ENCODE measurements at regions not wholly inside any gene's neighbourhood (a gene's known extent, or its start where the extent isn't known, plus 50 kb on each side); places are given as distances from the start of the nearest gene placed in this dataset.

GRCh38 chr5:170159947-170160346 lies 54.2 kb downstream of the FOXI1 start:
- no peak for DNase-seq
- Histone ChIP-seq H3K36me3 (ENCODE audit: control insufficient read depth, insufficient read depth, low read length) (no peaks in the 10 kb centered on the region), H3K27me3 (ENCODE audit: control insufficient read depth, insufficient read depth, low read length) (no peaks in the 10 kb centered on the region), H3K4me3 (ENCODE audit: low read length) (no peak overlapping the region), H3K9me3 (replicated peaks; ENCODE audit: control insufficient read depth, low read depth, low read length) (no peaks in the 10 kb centered on the region), H3K4me1 (ENCODE audit: control insufficient read depth, insufficient read depth, low read length) (no peaks in the 10 kb centered on the region), H3K27ac (ENCODE audit: low read length) (no peak overlapping the region)
- WGBS (ENCODE audit: insufficient coverage): 83% methylated on average over 1 of the region's 3 CpGs

GRCh38 chr5:170161069-170161468 lies 55.4 kb downstream of the FOXI1 start:
- H3K9me3 ChIP-seq (replicated peaks; ENCODE audit: control insufficient read depth, low read depth, low read length): no peaks in the 10 kb centered on the region
- no peak overlapping the region for H3K27ac ChIP-seq (ENCODE audit: low read length)
- no peaks in the 10 kb centered on the region for H3K36me3 ChIP-seq (ENCODE audit: control insufficient read depth, insufficient read depth, low read length)
- DNase-seq: peak; percentile 54
- no peaks in the 10 kb centered on the region for H3K27me3 ChIP-seq (ENCODE audit: control insufficient read depth, insufficient read depth, low read length)
- H3K4me3 ChIP-seq (ENCODE audit: low read length): no peak overlapping the region
- WGBS (ENCODE audit: insufficient coverage): 21% methylated on average over 3 of the region's 6 CpGs
- H3K4me1 ChIP-seq (ENCODE audit: control insufficient read depth, insufficient read depth, low read length): no peaks in the 10 kb centered on the region

- Histone ChIP-seq H3K27me3 (ENCODE audit: control insufficient read depth, insufficient read depth, low read length) (no peaks in the 10 kb centered on the region), H3K4me3 (ENCODE audit: low read length) (no peak overlapping the region), H3K27ac (ENCODE audit: low read length) (no peak overlapping the region), H3K4me1 (ENCODE audit: control insufficient read depth, insufficient read depth, low read length) (no peaks in the 10 kb centered on the region), H3K9me3 (replicated peaks; ENCODE audit: control insufficient read depth, low read depth, low read length) (no peaks in the 10 kb centered on the region), H3K36me3 (ENCODE audit: control insufficient read depth, insufficient read depth, low read length) (no peaks in the 10 kb centered on the region)
- 87% methylated on average over 2 of the region's 3 CpGs for WGBS (ENCODE audit: insufficient coverage)
- no peak for DNase-seq
Measured at GRCh38 chr5:170162631-170163321, 57.1 kb downstream of the FOXI1 start.

- peaks cover 3% of the 10 kb centered on the region for H3K27me3 ChIP-seq (ENCODE audit: control insufficient read depth, insufficient read depth, low read length)
- DNase-seq: no peak
- H3K27ac ChIP-seq (ENCODE audit: low read length): no peak overlapping the region
- H3K9me3 ChIP-seq (replicated peaks; ENCODE audit: control insufficient read depth, low read depth, low read length): no peaks in the 10 kb centered on the region
- 76% methylated on average over 2 of the region's 5 CpGs for WGBS (ENCODE audit: insufficient coverage)
- H3K4me1 ChIP-seq (ENCODE audit: control insufficient read depth, insufficient read depth, low read length): no peaks in the 10 kb centered on the region
- H3K4me3 ChIP-seq (ENCODE audit: low read length): no peak overlapping the region
- no peaks in the 10 kb centered on the region for H3K36me3 ChIP-seq (ENCODE audit: control insufficient read depth, insufficient read depth, low read length)
Measured at GRCh38 chr5:170164087-170164486, 58.4 kb downstream of the FOXI1 start.

- DNase-seq: no peak
- Histone ChIP-seq H3K9me3 (replicated peaks; ENCODE audit: control insufficient read depth, low read depth, low read length) (no peaks in the 10 kb centered on the region), H3K27me3 (ENCODE audit: control insufficient read depth, insufficient read depth, low read length) (peaks cover 3% of the 10 kb centered on the region), H3K36me3 (ENCODE audit: control insufficient read depth, insufficient read depth, low read length) (no peaks in the 10 kb centered on the region), H3K27ac (ENCODE audit: low read length) (no peak overlapping the region), H3K4me1 (ENCODE audit: control insufficient read depth, insufficient read depth, low read length) (no peaks in the 10 kb centered on the region), H3K4me3 (ENCODE audit: low read length) (no peak overlapping the region)
- 27% methylated on average over 2 of the region's 6 CpGs for WGBS (ENCODE audit: insufficient coverage)
Measured at GRCh38 chr5:170164921-170165320, 59.2 kb downstream of the FOXI1 start.

- no peak for DNase-seq
- WGBS (ENCODE audit: insufficient coverage): 73% methylated on average over 3 of the region's 3 CpGs
- Histone ChIP-seq H3K36me3 (ENCODE audit: control insufficient read depth, insufficient read depth, low read length) (no peaks in the 10 kb centered on the region), H3K27ac (ENCODE audit: low read length) (no peak overlapping the region), H3K9me3 (replicated peaks; ENCODE audit: control insufficient read depth, low read depth, low read length) (no peaks in the 10 kb centered on the region), H3K4me1 (ENCODE audit: control insufficient read depth, insufficient read depth, low read length) (no peaks in the 10 kb centered on the region), H3K4me3 (ENCODE audit: low read length) (no peak overlapping the region), H3K27me3 (ENCODE audit: control insufficient read depth, insufficient read depth, low read length) (peaks cover 3% of the 10 kb centered on the region)
Measured at GRCh38 chr5:170166101-170166500, 60.4 kb downstream of the FOXI1 start.

- no CpG with 5 or more reads among the region's 2 CpGs for WGBS (ENCODE audit: insufficient coverage)
- no peak for DNase-seq
- Histone ChIP-seq H3K9me3 (replicated peaks; ENCODE audit: control insufficient read depth, low read depth, low read length) (no peaks in the 10 kb centered on the region), H3K4me1 (ENCODE audit: control insufficient read depth, insufficient read depth, low read length) (no peaks in the 10 kb centered on the region), H3K36me3 (ENCODE audit: control insufficient read depth, insufficient read depth, low read length) (no peaks in the 10 kb centered on the region), H3K4me3 (ENCODE audit: low read length) (no peak overlapping the region), H3K27me3 (ENCODE audit: control insufficient read depth, insufficient read depth, low read length) (peaks cover 3% of the 10 kb centered on the region), H3K27ac (ENCODE audit: low read length) (no peak overlapping the region)
Measured at GRCh38 chr5:170168002-170168401, 62.3 kb downstream of the FOXI1 start.

- H3K36me3 ChIP-seq (ENCODE audit: control insufficient read depth, insufficient read depth, low read length): no peaks in the 10 kb centered on the region
- H3K4me3 ChIP-seq (ENCODE audit: low read length): no peak overlapping the region
- no peaks in the 10 kb centered on the region for H3K4me1 ChIP-seq (ENCODE audit: control insufficient read depth, insufficient read depth, low read length)
- H3K27me3 ChIP-seq (ENCODE audit: control insufficient read depth, insufficient read depth, low read length): peaks cover 3% of the 10 kb centered on the region
- 67% methylated on average over 2 of the region's 3 CpGs for WGBS (ENCODE audit: insufficient coverage)
- no peak for DNase-seq
- no peak overlapping the region for H3K27ac ChIP-seq (ENCODE audit: low read length)
- H3K9me3 ChIP-seq (replicated peaks; ENCODE audit: control insufficient read depth, low read depth, low read length): no peaks in the 10 kb centered on the region
Measured at GRCh38 chr5:170168797-170169196, 63.1 kb downstream of the FOXI1 start.

GRCh38 chr5:170169996-170170395 lies 62.8 kb upstream of the C5orf58 start:
- WGBS (ENCODE audit: insufficient coverage): 60% methylated on average over 1 of the region's 4 CpGs
- Histone ChIP-seq H3K9me3 (replicated peaks; ENCODE audit: control insufficient read depth, low read depth, low read length) (no peaks in the 10 kb centered on the region), H3K4me1 (ENCODE audit: control insufficient read depth, insufficient read depth, low read length) (no peaks in the 10 kb centered on the region), H3K36me3 (ENCODE audit: control insufficient read depth, insufficient read depth, low read length) (no peaks in the 10 kb centered on the region), H3K27me3 (ENCODE audit: control insufficient read depth, insufficient read depth, low read length) (peaks cover 3% of the 10 kb centered on the region), H3K4me3 (ENCODE audit: low read length) (no peak overlapping the region), H3K27ac (ENCODE audit: low read length) (no peak overlapping the region)
- no peak for DNase-seq

GRCh38 chr5:170171811-170172210 lies 61.0 kb upstream of the C5orf58 start:
- 65% methylated on average over 3 of the region's 4 CpGs for WGBS (ENCODE audit: insufficient coverage)
- DNase-seq: no peak
- no peaks in the 10 kb centered on the region for H3K4me1 ChIP-seq (ENCODE audit: control insufficient read depth, insufficient read depth, low read length)
- H3K9me3 ChIP-seq (replicated peaks; ENCODE audit: control insufficient read depth, low read depth, low read length): no peaks in the 10 kb centered on the region
- H3K27me3 ChIP-seq (ENCODE audit: control insufficient read depth, insufficient read depth, low read length): peaks cover 3% of the 10 kb centered on the region
- no peak overlapping the region for H3K4me3 ChIP-seq (ENCODE audit: low read length)
- no peaks in the 10 kb centered on the region for H3K36me3 ChIP-seq (ENCODE audit: control insufficient read depth, insufficient read depth, low read length)
- no peak overlapping the region for H3K27ac ChIP-seq (ENCODE audit: low read length)

- WGBS (ENCODE audit: insufficient coverage): no CpG with 5 or more reads among the region's 4 CpGs
- DNase-seq: no peak
- H3K4me1 ChIP-seq (ENCODE audit: control insufficient read depth, insufficient read depth, low read length): no peaks in the 10 kb centered on the region
- peaks cover 3% of the 10 kb centered on the region for H3K27me3 ChIP-seq (ENCODE audit: control insufficient read depth, insufficient read depth, low read length)
- no peak overlapping the region for H3K4me3 ChIP-seq (ENCODE audit: low read length)
- H3K9me3 ChIP-seq (replicated peaks; ENCODE audit: control insufficient read depth, low read depth, low read length): no peaks in the 10 kb centered on the region
- no peak overlapping the region for H3K27ac ChIP-seq (ENCODE audit: low read length)
- H3K36me3 ChIP-seq (ENCODE audit: control insufficient read depth, insufficient read depth, low read length): no peaks in the 10 kb centered on the region
Measured at GRCh38 chr5:170173227-170173626, 59.6 kb upstream of the C5orf58 start.
